Skeletal muscle tissue (tissue), 3 donors: ENCODE measurements at regions not wholly inside any gene's neighbourhood (a gene's known extent, or its start where the extent isn't known, plus 50 kb on each side); places are given as distances from the start of the nearest gene placed in this dataset.
A peak's percentile ranks its signal among the peaks of the same experiment; 100 is the strongest.
"Not testable (repeated sequence)": the region's sequence is repeated elsewhere in the genome, so short reads cannot be mapped to it uniquely, and the experiment has no call there.

Experiments
- H3K27ac ChIP-seq: one replicate; pipeline ENCODE4 v1.7.0; 2013; ENCODE audit warnings: mild to moderate bottlenecking, low read depth, low read length, inconsistent platforms
- H3K27me3 ChIP-seq, 3 donors: one replicate each; pipeline ENCODE4 v1.7.0; 2013; ENCODE audit warnings: low read length in 3 of 3; ENCODE audit not compliant: control insufficient read depth in 3 of 3, insufficient read depth in 3 of 3
- H3K36me3 ChIP-seq, 3 donors: one replicate each; pipeline ENCODE4 v1.7.0; 2013; ENCODE audit warnings: low read length in 3 of 3; ENCODE audit not compliant: control insufficient read depth in 3 of 3, insufficient read depth in 3 of 3
- H3K4me1 ChIP-seq, 3 donors: one replicate each; pipeline ENCODE4 v1.7.0; 2013; ENCODE audit warnings: low read length in 3 of 3, mild to moderate bottlenecking in 3 of 3; ENCODE audit not compliant: control insufficient read depth in 3 of 3, insufficient read depth in 3 of 3
- H3K4me3 ChIP-seq, 3 donors: one replicate each; pipeline ENCODE4 v1.7.0; 2013; ENCODE audit warnings: low read length in 3 of 3
- H3K9ac ChIP-seq, 3 donors: one replicate each; pipeline ENCODE4 v1.7.0; 2013; ENCODE audit warnings: low read length in 3 of 3, mild to moderate bottlenecking in 3 of 3, moderate library complexity in 2 of 3, low read depth in 1 of 3
- H3K9me3 ChIP-seq, 3 donors: one replicate each; pipeline ENCODE4 v1.7.0; 2013; ENCODE audit warnings: low read length in 3 of 3; ENCODE audit not compliant: control insufficient read depth in 3 of 3
- donor health status: Osteomylitis.

DNA sequence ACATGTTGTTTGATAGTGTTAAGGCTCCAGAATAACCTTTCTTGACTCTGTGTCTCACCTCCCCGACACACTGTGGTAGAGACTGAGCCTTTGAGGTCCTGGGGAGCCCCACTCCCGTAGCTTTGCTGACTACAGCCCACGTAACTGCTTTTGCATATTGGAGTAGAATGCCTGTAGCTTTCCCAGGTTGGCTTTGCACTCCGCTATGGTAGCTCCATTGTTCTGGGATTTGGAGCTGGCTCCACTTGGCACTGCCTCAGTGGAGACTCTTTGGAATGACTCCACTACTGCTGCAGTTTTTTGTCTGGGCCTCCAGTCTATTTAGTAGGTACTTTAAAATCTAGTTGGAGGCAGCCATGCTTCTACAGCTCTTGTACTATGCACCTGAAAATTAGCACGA, 56.2 kb upstream of the ANXA1 start:
- H3K9me3 ChIP-seq = no peaks in the 10 kb centered on the region
- H3K4me3 ChIP-seq = no peak overlapping the region
- H3K27ac ChIP-seq = no peak overlapping the region
- H3K4me1 ChIP-seq = peaks cover 0 to 2% (median 0%) of the 10 kb centered on the region in 3 donors
- no peaks in the 10 kb centered on the region for H3K27me3 ChIP-seq
- H3K9ac ChIP-seq = no peak overlapping the region
- no peaks in the 10 kb centered on the region for H3K36me3 ChIP-seq

DNA sequence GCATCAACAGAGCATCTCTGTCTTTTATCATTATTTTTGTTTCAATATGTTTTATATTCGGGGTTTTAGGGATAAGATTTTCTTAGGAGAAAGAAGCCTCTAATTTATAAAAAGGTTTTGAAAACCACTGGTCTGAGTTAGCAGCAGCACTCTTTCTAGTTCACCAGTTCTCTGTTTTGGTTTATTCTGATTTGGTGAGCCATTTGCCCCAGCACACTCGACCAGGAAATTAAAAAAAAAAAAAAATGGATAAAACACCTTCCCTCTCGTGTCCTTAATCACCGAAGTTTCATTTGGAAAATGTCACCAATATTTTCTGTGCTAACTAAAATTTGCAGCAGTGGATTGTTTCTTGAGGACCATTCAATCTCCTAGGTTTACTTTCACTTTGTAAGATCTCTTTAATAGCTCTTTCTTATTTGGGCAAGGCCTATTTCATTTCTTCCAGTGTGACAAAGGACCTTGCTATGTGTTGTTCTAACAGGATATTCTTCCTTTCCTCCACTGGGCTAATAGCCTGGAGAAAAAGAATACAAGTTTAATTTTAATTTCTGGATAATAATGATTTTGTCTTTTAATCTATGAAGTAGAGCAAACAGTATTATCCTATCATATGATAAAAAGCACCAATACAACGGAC, 57.8 kb upstream of the ANXA1 start:
- H3K4me3 ChIP-seq = peak overlapping the region in 2 of 3 donors; percentile 22 to 57
- no peaks in the 10 kb centered on the region for H3K27me3 ChIP-seq
- H3K4me1 ChIP-seq = peaks cover 0 to 2% (median 0%) of the 10 kb centered on the region in 3 donors
- no peak overlapping the region for H3K27ac ChIP-seq
- peak overlapping the region in 2 of 3 donors; percentile 10 to 35 for H3K9ac ChIP-seq
- H3K9me3 ChIP-seq = no peaks in the 10 kb centered on the region
- H3K36me3 ChIP-seq = no peaks in the 10 kb centered on the region

DNA sequence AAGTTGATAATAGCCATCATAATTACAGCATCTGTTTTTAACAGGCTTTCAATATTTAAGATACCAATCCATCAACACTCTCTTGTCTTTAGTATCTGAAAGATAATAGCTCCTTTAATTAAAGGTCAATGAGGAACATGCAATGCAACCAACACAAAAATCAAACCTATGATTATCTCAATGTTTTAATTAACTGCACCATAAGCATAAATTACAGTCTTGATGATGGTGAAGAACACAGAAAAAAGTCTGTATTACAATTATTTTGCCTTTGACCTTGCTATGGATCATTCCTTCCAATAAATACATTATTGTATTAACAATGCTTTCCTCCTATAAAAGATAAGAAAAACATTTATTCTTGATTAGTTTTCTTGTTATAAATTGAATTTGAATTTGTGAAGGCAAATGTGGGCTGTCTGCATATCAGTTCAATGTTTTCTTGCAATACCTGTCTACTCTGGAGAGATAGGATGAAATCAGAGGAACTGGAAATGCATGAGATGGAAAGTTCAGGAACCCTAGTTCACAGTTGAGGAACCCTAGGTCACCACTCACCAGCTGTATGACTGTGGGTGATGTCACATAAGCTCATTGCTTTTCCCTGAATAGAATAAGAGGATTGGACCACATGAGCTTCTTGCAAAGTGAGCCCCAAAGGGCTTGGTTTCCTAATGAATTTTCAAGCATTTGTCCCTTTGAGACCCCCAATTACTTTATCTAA, 58.5 kb upstream of the ANXA1 start:
- peak overlapping the region in 1 of 3 donors; percentile 57 for H3K4me3 ChIP-seq
- H3K27ac ChIP-seq = no peak overlapping the region
- H3K9me3 ChIP-seq = no peaks in the 10 kb centered on the region
- no peaks in the 10 kb centered on the region for H3K27me3 ChIP-seq
- H3K4me1 ChIP-seq = peaks cover 0 to 2% (median 0%) of the 10 kb centered on the region in 3 donors
- H3K9ac ChIP-seq = no peak overlapping the region
- H3K36me3 ChIP-seq = no peaks in the 10 kb centered on the region

DNA sequence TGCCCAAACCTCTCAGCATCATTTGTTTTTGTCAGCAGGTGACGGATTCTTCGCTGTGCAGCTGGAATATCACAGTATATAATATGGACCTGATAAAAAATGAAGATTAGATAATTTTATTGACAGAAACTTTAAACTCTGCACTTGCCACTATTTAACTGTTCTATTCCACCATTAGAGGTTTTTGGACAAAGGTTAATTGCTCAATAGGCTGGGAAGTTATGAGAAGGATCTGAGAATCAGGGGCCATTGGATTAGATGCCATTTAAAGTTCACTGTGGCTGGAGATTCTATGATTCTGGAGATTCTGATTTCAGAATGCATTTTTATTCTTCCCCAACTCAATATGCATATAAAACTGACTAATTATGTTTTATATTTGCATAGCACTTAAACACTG, 59.8 kb upstream of the ANXA1 start:
- Histone ChIP-seq H3K36me3 (no peaks in the 10 kb centered on the region), H3K4me3 (no peak overlapping the region), H3K27me3 (no peaks in the 10 kb centered on the region), H3K27ac (no peak overlapping the region), H3K9ac (no peak overlapping the region), H3K4me1 (peaks cover 0 to 2% (median 0%) of the 10 kb centered on the region in 3 donors), H3K9me3 (no peaks in the 10 kb centered on the region)

DNA sequence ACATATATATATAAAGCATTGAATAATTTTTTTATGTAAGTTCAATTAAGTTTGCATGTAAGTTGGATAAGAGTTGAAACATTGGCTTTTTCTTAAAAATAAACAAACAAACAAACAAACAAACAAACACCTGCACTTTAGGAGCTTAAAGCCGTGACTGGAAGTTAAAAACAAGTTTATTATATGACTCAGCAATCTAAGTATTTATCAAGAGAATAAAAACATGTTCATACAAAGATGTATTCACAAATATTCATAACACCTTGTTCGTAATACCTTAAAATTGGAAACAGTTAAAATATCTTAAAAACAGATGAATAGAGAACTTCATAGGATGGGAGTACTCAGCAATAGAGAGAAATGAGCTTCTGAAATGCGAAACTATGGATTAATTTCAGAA, 61.5 kb upstream of the ANXA1 start:
- Histone ChIP-seq H3K27me3 (no peaks in the 10 kb centered on the region), H3K4me3 (no peak overlapping the region), H3K36me3 (no peaks in the 10 kb centered on the region)

DNA sequence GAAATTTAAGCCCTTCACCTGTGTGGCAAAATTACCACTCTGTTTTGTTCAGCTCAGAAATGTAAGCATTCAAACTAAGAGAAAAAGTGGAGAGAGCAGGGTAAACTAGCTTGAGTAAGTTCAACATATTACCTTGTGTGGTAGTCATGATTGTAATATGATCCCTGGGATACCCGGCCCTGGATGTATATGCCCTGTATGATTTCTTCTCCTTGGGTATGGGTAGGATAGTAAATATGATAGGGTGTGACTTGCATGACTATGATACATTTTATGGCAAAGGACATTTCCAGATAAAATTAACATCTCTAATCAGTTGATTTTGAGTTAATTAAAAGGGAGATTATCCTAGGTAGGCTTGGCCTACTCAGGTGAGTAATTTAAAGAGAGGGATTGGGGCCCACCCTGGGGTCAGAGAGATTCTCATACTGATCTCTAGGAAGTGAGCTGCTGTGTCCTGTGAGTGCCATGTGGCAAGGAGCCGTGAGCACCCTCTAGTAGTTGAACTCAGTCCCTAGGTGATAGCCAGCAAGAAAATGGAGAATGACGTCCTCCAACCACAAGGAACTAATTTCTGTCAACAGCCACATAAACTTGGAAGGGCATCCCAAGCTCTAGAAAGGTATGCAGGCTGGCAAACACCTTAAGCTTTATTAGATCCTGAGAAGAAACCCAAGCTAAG, 62.2 kb upstream of the ANXA1 start:
- Histone ChIP-seq H3K4me3 (no peak overlapping the region), H3K27ac (no peak overlapping the region), H3K9me3 (no peaks in the 10 kb centered on the region), H3K4me1 (peaks cover 0 to 2% (median 0%) of the 10 kb centered on the region in 3 donors), H3K9ac (no peak overlapping the region), H3K27me3 (no peaks in the 10 kb centered on the region), H3K36me3 (no peaks in the 10 kb centered on the region)

More for the DNA sequence above, 61.5 kb upstream of the ANXA1 start:
- Histone ChIP-seq H3K27ac (no peak overlapping the region), H3K9ac (no peak overlapping the region), H3K9me3 (no peaks in the 10 kb centered on the region), H3K4me1 (peaks cover 0 to 2% (median 0%) of the 10 kb centered on the region in 3 donors)

DNA sequence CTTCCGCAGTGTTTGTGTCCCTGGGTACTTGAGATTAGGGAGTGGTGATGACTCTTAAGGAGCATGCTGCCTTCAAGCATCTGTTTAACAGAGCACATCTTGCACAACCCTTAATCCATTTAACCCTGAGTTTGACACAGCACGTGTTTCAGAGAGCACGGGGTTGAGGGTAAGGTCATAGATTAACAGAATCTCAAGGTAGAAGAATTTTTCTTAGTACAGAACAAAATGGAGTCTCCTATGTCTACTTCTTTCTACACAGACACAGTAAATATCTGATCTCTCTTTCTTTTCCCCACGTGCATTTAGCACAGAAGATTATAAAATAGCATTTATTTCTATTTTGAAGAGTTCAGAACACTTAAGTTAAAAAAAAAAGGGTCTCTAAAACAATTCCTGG, 63.8 kb upstream of the ANXA1 start:
- not testable (repeated sequence) for H3K27ac ChIP-seq

DNA sequence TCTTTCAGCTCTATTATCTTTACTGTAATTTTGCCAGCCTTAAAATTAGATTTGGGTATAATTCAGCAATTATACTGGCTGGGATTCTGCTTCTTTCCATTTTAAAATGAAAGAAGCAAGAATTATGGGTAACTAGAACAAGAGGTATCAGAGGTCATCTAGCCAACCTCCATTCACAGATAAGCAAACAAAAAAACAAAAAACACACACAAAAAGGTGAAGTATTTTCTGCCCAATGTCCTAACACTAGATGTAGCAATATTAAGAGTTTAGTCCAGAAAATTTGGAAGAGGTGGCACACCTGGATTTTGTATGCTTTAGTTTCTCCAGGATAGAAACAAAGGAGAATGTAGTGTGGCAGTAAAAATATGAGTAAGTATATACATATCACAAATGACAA, 68.1 kb upstream of the ANXA1 start:
- no peaks in the 10 kb centered on the region for H3K36me3 ChIP-seq
- no peak overlapping the region for H3K27ac ChIP-seq
- H3K4me3 ChIP-seq = no peak overlapping the region
- peaks cover 0 to 4% (median 3%) of the 10 kb centered on the region in 3 donors for H3K4me1 ChIP-seq
- H3K9ac ChIP-seq = no peak overlapping the region
- H3K27me3 ChIP-seq = no peaks in the 10 kb centered on the region
- no peaks in the 10 kb centered on the region for H3K9me3 ChIP-seq

More for the DNA sequence above, 63.8 kb upstream of the ANXA1 start:
- H3K9me3 ChIP-seq, H3K4me1 ChIP-seq, H3K9ac ChIP-seq, H3K4me3 ChIP-seq, H3K27me3 ChIP-seq, H3K36me3 ChIP-seq: not testable (repeated sequence)

DNA sequence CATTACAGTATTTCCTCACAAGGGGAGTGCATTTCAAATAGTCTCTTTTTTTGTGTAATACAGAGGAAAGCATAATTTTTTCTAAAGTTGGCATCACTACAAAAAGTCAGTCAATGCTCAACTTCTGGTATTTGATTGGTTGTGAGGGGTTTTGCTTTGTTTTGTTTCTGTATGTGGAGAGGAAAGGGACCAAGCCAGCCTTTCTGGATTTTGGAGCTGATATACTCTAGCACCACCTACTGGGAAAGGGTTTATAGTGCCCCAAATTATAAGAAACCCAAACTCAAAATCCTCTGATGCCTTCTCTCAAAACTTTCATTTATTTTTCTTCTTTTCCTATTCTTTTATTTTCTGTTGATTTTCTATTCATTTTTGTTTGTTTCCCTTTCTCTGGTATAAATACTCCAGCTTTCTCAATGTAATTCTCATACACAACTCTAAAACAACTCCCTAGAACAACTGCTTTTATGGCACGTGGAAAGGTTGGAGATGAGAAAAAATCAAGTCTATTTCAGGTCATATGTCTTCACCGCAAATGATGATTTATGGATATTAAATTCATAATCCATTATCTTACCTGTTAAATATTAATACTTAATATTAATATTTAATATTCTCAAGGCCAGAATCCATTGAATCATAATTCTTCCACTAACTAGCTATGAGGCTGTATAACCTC, 69.5 kb upstream of the ANXA1 start:
- no peaks in the 10 kb centered on the region for H3K9me3 ChIP-seq
- no peak overlapping the region for H3K27ac ChIP-seq
- no peak overlapping the region for H3K9ac ChIP-seq
- H3K27me3 ChIP-seq = no peaks in the 10 kb centered on the region
- no peak overlapping the region for H3K4me3 ChIP-seq
- peaks cover 0 to 4% (median 3%) of the 10 kb centered on the region in 3 donors for H3K4me1 ChIP-seq
- no peaks in the 10 kb centered on the region for H3K36me3 ChIP-seq
